ENCODE measurements at regions not wholly inside any gene's neighbourhood (a gene's known extent, or its start where the extent isn't known, plus 50 kb on each side); places are given as distances from the start of the nearest gene placed in this dataset.
"Not testable (repeated sequence)": the region's sequence is repeated elsewhere in the genome, so short reads cannot be mapped to it uniquely, and the experiment has no call there.

DNA sequence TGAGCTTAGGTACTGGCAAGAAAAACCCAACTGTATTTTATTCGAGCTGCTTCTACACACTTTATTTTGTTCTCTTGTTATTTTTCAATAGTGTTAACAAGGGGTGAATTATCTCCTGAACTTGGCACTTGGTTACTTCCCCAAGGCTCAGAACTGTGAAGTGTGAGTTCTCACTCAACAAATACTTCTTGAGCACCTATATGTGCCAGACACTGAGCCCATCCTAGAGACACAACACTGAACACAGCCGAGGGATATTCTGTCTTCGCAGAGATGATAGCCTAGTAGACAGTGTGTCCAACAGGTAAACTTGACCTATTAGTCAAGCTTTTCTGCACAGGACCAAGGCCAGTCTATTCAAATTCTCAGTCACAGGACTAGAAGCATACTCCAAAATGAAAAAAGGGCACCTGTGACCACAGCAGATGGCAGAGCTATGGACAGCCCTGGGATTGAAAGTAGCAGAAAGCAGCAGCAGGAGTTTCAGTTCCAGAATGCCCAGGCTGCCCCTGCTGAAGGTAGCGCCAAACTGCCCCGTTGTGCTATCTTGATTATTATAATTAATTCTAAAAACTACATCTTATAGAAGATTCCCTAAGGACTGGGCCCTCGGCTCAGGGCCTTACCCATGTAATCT, 77.8 kb upstream of the TAB2 start:
- DNase-seq (ENCODE audit: low spot score), result no peak

GRCh38 chr6:149242883-149243282, 74.6 kb upstream of the TAB2 start:
- DNase-seq (ENCODE audit: low spot score), result no peak

DNA sequence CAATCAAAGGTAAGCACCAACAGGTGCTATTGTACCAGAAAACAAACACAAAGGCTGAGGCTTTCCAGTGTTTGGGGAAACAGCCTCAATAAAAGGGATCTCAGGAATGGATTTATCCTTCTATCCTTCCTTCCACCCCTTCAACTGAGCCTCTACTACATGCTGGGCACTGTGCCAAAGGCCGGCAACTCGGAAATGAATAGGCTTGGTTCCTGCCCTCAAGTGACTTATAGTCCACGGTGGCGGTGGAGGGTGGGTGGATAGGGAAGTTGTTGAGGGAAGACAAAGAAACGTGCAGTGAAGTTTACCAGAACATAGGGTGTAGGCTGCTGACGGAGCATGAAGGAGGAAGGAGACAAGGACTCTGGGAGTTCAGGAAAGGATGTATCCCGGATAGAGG, 73.4 kb upstream of the TAB2 start:
- no peak for DNase-seq (ENCODE audit: low spot score)

DNA sequence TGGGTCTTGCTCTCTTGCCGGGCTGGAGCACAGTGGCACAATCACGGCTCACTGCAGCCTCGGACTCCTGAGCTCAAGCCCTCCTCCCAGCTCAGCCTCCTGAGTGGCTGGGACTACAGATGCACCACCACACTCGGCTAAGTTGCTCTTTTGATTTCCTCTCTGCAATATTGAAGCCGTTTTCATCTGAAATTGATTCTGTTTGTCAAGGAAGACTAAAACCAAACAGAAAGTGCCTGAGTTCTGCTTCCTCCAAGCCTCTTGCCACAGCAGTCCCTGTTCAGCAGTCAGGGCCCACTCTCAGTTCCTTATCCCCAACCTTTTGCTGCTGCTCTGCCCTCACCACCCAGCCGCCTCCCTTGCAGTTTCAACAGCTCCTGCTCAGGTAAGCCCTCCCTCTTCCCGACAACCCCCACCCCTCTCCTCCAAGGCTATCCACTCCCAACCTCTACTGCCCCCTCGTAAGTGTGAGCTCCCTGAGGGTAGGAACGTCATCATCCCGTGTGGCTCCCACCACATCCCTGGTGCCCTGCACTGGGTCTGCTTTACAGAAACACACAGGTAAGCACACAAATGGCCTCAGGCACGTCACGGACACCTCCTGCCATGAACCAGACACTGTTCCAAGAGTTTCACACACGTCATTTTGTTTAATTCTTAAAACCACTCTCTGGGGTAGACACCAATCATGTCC, 70.7 kb upstream of the TAB2 start:
- peak; percentile 69 for DNase-seq (ENCODE audit: low spot score)

GRCh38 chr6:149247385-149247763, 70.1 kb upstream of the TAB2 start:
- no peak for DNase-seq (ENCODE audit: low spot score)

GRCh38 chr6:149248263-149248662, 69.2 kb upstream of the TAB2 start:
- not testable (repeated sequence) for DNase-seq (ENCODE audit: low spot score)

GRCh38 chr6:149248693-149249369, 68.7 kb upstream of the TAB2 start:
- DNase-seq (ENCODE audit: low spot score), result no peak

- no peak for DNase-seq (ENCODE audit: low spot score)
These were observed 67.8 kb upstream of the TAB2 start for GRCh38 chr6:149249370-149250357.

GRCh38 chr6:149250951-149251350, 66.6 kb upstream of the TAB2 start:
- no peak for DNase-seq (ENCODE audit: low spot score)

DNA sequence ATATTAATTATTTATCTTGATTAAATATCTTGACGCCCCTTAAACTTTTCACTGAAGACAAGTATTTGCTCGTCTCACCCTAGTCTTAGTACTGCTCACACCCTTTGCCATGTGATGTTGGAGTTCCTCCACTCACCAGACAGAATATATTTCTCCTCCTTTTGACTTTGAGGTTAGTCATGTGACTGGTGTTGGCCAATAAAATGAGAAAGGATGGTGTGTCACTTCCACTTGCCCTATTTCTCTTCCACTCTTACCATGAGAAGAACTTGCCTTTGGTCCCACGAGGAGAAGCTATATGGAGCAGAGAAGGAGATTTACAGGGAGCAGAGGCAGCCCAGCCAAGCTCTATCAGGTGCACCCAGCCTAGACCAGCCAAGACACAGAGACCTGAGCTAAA, 64.9 kb upstream of the TAB2 start:
- DNase-seq (ENCODE audit: low spot score), result no peak

GRCh38 chr6:149254253-149254652, 63.3 kb upstream of the TAB2 start:
- DNase-seq (ENCODE audit: low spot score), result peak; percentile 75

DNA sequence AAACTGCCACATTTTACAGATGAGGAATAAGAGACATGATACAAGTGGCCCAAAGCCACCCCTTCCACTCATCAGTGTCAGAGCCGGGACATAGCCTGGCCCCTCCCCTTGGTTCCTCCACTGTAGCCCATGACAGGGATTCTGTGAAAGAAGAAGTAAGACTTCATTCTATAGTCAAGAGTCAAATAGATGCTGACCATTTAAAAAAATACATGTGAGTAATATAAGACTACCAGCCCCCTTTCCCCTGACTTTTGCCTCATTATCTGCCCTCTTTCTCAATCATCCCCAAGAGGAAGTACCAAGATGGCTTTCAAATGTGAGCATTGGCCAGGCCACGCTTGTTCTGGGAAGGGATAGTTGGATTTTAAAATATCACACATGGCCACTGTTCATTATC, 57.8 kb upstream of the TAB2 start:
- peak; percentile 54 for DNase-seq (ENCODE audit: low spot score)

- no peak for DNase-seq (ENCODE audit: low spot score)
These were observed 57.2 kb upstream of the TAB2 start for GRCh38 chr6:149260214-149260874.

DNA sequence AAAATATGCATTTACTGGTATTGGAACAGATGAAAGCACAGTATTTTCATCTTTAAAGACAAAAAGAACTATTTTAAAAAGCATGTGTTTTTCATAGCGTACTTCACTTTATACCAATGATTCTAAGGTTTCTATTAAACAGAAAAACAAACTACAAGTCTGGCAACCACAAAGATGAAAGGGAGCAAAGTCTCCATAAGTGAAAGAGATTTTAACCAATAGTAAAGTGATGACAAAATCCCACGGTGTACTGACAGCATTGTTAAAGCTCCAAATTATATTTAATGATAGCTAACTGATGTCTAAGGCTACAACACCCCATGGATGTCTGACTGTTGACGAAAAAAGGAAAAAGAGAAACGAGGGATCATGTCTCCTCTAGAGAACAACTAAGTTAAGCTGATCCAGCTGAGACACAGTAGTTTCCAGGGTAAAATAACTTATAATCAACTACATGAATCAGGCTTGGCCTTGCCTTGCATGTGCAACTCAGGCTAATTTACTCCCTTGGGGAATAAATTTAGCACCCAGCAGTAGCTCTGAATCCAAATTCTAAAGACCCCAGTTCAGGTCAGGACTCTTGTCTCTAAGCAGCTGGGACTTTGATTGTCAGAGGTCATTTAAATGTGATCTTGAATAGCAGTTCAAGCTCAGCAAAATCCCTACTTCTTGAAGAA, 56.0 kb upstream of the TAB2 start:
- no peak for DNase-seq (ENCODE audit: low spot score)

- no peak for DNase-seq (ENCODE audit: low spot score)
These were observed 54.2 kb upstream of the TAB2 start for GRCh38 chr6:149263321-149263720.

- DNase-seq (ENCODE audit: low spot score), result no peak
These were observed 52.9 kb upstream of the TAB2 start for GRCh38 chr6:149264629-149265028.

DNA sequence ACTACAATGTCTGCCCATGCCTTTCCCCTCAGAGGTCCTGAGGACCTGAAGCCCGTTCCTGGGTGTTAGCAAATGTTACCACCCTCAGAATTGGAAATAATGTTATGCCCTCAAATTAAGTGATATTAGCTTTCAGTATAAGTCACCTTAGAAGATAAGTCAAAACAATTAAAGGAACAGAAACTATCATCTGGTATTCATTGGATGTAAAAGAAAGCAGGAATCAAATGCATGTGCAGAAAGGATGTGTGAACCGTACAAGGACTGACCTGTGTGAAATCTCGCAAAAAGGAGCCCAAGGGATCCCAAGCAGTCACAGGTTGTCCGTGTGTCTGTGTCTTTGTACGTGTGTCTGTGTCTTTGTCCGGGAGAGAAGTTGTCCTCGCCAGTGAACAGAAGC, 51.6 kb upstream of the TAB2 start:
- DNase-seq (ENCODE audit: low spot score), result no peak

DNA sequence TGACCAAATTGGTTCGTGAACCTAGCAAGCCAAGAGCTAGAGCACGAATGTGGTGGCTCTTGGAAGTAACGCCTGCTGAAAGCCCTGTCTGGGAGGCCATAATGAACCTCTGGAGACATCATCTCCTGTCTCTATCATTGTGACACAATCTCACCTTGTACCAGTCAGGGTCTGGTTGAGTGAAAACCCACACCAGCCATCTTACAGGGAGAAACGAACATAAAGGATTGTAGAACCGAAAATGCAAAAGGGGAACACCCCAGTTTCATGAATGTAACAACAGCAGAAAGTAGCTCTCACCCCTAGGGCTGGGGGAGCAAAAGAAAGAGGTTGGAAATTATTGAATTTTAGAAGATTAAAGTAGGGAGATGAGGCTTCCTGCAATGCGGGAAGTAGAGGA, 50.9 kb upstream of the TAB2 start:
- no peak for DNase-seq (ENCODE audit: low spot score)

DNA sequence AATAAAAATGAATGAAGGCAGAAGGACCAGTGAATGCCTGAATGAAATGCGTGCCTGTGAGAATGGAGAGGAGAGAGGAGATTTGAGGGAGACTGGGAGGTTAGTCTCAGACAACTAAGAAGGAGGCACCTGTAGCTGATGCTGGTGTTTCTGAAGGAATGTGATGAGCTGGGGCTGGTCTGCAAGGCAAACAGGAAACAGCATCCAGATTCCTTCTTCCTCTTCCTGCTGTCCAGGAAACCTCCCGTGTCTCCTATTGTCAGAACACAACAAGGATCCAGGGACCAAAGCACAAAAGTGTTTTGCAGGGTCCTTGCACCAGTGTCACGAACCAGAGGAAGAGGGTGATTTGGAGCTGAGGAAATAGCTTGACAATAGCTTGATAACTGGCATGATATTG, 50.4 kb upstream of the TAB2 start:
- DNase-seq (ENCODE audit: low spot score), result no peak

GRCh38 chr6:149267513-149268043, 49.9 kb upstream of the TAB2 start:
- DNase-seq (ENCODE audit: low spot score), result no peak
